Kasumi-1 (cell line): ENCODE measurements at regions not wholly inside any gene's neighbourhood (a gene's known extent, or its start where the extent isn't known, plus 50 kb on each side); places are given as distances from the start of the nearest gene placed in this dataset.

Source experiments
- DNase-seq, 2 experiments: peaks; one replicate each; lab custom pipeline; 2025; lab: John Stamatoyannopoulos, UW

- DNase-seq: no peak
Measured at GRCh38 chr18:33517950-33518349, 60.1 kb upstream of the ASXL3 start.

GRCh38 chr18:33513027-33513426, 65.0 kb upstream of the ASXL3 start:
- no peak for DNase-seq

- DNase-seq: no peak
Measured at GRCh38 chr18:33507019-33507418, 66.5 kb upstream of the CCDC178 start.

GRCh38 chr18:33505798-33506197, 65.3 kb upstream of the CCDC178 start:
- no peak for DNase-seq

DNA sequence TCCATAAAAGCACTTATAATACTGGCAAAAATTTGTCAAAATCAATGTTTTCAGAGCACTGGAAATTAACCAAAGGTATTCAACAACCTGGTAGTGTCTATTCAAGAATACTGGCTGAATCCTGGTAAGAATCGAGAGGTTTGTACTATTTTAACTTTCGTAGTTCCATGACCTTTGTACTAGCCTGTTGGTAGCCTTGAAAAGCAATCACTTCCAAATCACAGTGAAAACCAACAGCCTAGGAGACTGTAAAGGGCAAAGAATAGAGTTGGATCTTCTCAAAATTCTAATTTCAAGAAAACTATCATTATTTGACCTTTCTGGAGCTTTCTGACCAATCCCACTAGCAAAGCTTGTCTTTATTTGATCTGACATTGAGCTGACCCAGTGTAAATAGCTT, 64.8 kb upstream of the CCDC178 start:
- DNase-seq: no peak

GRCh38 chr18:33495278-33495677, 54.8 kb upstream of the CCDC178 start:
- peak; percentile 31 to 46 for DNase-seq
